CD4-positive, alpha-beta T cell treated with Interleukin-6 at 100 ng/mL for 8 hours (primary cell): ENCODE measurements at regions not wholly inside any gene's neighbourhood (a gene's known extent, or its start where the extent isn't known, plus 50 kb on each side); places are given as distances from the start of the nearest gene placed in this dataset.
"Not testable (repeated sequence)": the region's sequence is repeated elsewhere in the genome, so short reads cannot be mapped to it uniquely, and the experiment has no call there.

Experiments used
- DNase-seq: peaks from one replicate; pipeline ENCODE4 v3.0.0-alpha.2; 2020; ENCODE audit warnings: mixed read lengths, low spot score

DNA sequence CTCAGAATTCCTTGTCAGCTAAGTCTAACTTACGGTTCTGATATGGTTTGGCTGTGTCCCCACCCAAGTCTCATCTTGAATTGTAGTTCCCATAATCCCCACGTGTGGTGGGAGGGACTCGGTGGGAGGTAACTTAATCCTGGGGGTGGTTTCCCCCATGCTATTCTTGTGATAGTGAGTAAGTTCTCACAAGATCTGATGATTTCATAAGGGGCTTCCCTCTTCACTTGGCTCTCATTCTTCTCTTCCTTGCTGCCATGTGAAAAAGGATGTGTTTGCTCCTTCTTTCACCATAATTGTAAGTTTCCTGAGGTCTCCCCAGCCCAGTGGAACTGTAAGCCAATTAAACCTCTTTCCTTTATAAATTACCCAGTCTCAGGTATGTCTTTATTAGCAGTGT lies 163.0 kb downstream of the PMAIP1 start:
- not testable (repeated sequence) for DNase-seq

DNA sequence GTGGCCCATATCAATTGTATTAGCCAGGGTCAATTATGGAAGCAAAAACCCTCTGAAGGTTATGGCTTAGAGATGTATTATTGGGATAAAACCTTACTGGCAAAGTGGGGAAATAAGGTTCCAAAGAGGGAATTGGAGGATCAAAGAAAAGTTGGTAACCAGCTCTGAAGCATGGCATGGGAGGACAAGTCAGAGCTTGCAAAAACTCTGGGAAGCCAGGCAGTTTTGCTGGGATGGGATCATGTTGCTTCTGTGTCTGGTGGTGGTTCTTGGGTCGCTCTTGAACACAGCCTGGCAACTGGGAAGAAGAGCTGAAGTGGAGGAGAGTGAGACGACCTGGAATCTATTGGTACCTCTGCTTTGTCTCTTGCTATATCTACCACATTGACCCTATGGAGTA lies 162.6 kb downstream of the PMAIP1 start:
- no peak for DNase-seq

DNA sequence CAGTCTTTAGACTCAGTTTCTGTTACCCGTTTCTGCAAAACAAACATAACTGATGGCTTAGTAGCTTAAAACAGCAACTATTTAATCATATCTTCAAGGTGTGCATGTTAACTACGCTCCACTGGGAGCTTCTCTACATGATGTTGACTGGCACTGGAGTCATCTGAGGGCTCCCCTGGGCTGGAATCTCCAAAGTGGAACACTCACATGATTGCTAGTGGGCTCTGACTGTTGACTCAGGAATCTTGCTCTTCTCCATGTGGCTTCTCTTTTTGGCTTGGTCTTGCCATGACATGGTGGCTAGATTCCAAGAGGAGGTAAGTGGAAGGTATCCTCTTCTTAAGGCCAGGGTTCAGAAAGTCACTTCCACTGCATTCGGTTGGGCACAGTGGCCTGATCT lies 160.8 kb downstream of the PMAIP1 start:
- DNase-seq = no peak

DNA sequence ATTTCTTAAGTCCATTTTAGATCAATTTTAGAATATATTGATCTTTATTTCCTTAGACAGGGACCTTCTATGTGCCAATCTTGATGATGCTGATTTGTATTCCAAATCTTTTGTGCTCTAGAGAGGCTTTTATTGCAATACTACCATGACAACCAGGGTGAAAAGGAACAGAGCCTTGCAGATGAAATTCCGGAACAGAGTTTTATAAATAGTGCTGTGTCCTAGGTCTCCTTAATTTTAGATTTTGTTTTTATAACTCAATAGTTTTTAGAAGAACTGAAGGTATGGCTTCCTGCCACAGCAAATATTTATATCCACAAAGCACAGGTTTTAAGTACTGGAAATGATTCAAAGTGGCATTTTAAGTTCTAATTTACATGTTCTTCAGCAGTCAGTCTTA lies 160.2 kb downstream of the PMAIP1 start:
- DNase-seq = no peak

GRCh38 chr18:60059216-60059615 lies 159.4 kb downstream of the PMAIP1 start:
- no peak for DNase-seq

- no peak for DNase-seq
Observed at GRCh38 chr18:60053747-60054304, 154.0 kb downstream of the PMAIP1 start.

GRCh38 chr18:60050821-60051220 lies 151.0 kb downstream of the PMAIP1 start:
- DNase-seq = no peak

GRCh38 chr18:60049172-60049571 lies 149.4 kb downstream of the PMAIP1 start:
- no peak for DNase-seq

- DNase-seq = no peak
Observed at GRCh38 chr18:60047556-60047955, 147.8 kb downstream of the PMAIP1 start.

GRCh38 chr18:60044290-60045006 lies 144.7 kb downstream of the PMAIP1 start:
- no peak for DNase-seq

DNA sequence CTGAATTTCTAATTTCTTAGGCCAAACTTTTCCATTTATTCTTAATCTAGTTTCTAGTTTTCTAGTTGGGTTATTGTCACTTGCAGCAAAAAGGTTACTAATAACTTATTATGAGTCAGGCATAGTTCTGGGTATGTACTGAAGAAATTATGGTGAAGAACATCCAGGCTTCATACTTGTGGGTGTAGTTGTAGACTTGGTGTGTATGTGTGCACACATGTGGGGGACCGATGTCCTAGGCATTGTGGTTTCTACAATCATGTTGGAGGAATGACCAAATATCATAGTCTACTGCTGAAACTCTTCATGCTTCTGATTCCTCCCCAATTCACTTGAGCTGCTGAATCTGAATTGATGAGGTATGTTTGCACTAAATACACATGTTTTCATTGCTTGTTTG lies 141.2 kb downstream of the PMAIP1 start:
- no peak for DNase-seq

DNA sequence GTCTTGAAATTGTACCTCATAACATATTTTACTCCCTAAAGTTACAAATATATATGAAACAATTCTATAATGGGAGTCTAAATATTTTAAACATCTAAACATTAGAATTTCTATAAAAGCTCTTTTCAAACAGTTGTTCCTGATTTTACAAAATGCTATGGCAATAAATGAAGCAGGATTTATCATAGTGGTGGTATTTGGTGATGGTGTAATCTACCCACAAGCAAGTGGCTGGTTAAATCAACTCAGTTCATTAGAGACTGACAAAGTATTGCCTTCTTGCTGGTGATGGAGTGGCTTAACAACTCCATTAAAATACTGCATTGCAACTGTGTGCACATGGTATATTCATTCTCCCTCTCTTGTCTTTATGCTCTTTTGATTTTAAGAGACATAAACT lies 138.9 kb downstream of the PMAIP1 start:
- no peak for DNase-seq

- no peak for DNase-seq
Observed at GRCh38 chr18:60027397-60027796, 127.6 kb downstream of the PMAIP1 start.

- no peak for DNase-seq
Observed at GRCh38 chr18:60024857-60025256, 125.1 kb downstream of the PMAIP1 start.

DNA sequence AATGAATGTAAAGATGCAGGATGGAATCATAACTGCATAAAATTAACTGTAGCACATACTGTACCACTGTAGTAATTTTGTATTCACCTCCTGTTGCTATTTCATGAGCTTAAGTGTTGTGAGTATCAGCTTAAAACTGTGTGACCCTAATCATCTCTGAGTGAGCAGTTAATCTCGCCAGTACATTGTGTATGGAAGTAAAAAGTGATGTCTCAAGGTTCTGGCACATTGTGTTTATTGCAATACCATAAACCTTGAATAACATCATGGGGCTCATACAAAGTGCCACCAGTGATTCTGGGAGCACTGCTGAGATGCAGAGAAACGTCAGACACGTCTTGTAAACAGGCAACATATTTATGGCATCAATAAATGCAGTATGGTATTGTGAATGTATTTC lies 124.5 kb downstream of the PMAIP1 start:
- DNase-seq = no peak

GRCh38 chr18:60022671-60023276 lies 123.0 kb downstream of the PMAIP1 start:
- DNase-seq = no peak

DNA sequence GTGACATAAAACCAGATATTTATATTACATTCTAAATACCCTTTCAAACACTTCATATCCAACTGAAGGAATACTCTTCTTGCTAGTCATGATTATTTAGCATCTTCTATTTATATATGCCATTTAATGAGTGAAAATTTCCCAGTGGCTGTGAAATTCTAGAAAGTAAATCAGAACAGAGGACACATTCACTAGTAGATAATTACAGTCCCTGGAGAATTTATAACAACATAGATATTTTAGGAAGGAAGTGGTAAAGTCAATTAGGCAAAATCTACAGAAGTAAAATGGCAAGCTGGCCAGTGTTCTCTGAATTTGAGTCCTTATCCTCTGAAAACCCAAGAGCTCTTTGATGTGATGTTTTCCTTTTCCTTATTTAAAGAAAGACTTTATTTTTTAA lies 121.8 kb downstream of the PMAIP1 start:
- DNase-seq = no peak

DNA sequence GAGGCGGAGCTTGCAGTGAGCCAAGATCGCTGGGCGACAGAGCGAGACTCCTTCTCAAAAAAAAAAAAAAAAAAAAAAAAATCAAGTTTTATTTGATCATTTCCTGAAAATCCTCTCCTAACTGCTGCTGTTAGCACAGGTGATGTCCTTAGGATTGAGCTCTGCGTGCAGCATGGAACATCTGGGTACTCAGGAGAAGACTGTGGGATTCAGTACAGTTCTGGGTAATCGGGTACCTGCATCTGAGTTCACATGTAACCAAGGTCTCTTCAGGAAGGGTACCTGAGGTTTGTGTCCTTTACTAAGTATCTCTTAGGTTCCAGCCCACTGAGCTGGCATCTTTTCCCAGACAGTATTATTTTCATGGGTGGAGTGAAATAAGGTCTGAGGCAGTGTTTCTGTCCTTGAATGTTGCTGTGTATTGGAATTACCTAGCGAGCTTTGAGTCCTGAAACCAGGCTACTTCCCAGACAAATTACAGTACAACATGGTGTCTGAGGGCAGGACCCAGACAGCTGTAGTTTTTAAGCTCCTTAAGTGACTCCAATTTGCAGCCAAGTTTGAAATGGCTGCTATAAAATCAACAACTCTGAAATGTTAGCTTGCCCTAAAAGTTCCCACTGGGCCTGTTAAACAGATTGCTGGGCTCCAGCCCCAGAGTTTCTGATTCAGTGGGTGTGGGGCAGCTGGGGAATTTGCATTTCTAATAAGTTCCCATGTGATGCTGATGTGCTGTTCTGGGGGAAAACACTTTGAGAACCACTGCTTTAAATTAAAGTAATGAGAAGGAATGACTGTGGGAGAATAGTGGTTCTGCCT lies 120.5 kb downstream of the PMAIP1 start:
- no peak for DNase-seq

DNA sequence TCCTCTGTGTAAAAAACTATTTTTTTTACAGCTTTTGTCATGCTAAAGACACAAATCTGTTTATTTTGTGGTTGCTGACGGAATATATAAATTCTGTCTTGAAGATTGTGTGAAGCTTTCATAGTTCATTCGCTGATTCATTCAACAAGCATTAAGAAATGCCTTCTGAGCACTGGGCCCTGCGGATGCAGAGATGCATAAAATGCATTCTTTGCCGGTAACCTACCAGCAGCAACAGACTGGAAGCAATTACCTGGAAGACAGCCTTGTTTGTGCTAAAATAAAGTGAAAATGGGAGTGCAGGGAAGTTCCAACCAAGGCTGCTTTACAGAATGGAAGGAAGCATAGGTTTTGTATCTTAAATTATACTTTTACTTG lies 119.7 kb downstream of the PMAIP1 start:
- DNase-seq = no peak

GRCh38 chr18:60018618-60019462 lies 119.0 kb downstream of the PMAIP1 start:
- no peak for DNase-seq

DNA sequence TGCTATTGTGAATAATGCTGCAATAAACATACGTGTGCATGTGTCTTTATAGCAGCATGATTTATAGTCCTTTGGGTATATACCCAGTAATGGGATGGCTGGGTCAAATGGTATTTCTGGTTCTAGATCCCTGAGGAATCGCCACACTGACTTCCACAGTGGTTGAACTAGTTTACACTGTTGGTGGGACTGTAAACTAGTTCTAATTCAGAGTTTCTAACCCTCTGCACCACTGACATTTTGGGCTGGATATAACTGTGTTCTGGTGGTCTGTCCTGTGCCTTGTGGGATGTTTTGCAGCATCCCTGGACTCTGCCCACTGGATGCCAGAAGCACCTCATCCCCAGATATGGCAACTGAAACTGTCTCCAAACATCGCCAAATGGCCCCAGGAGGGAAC lies 118.3 kb downstream of the PMAIP1 start:
- not testable (repeated sequence) for DNase-seq

GRCh38 chr18:60017371-60017770 lies 117.6 kb downstream of the PMAIP1 start:
- DNase-seq = no peak
